DOHH2 (cell line): ENCODE measurements at regions not wholly inside any gene's neighbourhood (a gene's known extent, or its start where the extent isn't known, plus 50 kb on each side); places are given as distances from the start of the nearest gene placed in this dataset.
"Not testable (repeated sequence)": the region's sequence is repeated elsewhere in the genome, so short reads cannot be mapped to it uniquely, and the experiment has no call there.

Source experiments
- EZH2phosphoT487 ChIP-seq: fragments of 200-600 bp; sonication (generic); IDR thresholded peaks from 2 replicates; pipeline ENCODE4 v1.6.1; 2017; ENCODE audit warnings: borderline replicate concordance, mild to moderate bottlenecking, antibody characterized with exemption, low read length, moderate library complexity, mixed read lengths
- TF ChIP-seq, protein P1 (sequence below): fragments of 200-600 bp; sonication (generic); IDR thresholded peaks from one replicate; pipeline ENCODE4 v1.5.1; 2014; ENCODE audit warnings: antibody characterized with exemption, mild to moderate bottlenecking, low read depth, low read length; ENCODE audit not compliant: poor library complexity, severe bottlenecking

DNA sequence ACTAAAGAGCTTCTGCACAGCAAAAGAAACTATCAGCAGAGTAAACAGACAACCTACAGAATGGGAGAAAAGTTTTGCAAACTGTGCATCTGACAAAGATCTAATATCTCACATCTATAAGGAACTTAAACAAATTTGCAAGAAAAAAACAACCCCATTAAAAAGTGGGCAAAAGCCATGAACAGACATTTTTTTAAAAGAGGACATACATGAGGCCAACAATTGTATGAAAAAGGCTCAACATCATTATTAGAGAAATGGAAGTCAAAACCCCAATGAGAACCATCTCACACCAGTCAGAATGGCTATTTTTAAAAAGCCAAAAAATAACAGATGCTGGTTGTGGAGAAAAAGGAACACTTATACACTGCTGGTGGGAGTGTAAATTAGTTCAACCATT lies 483.8 kb downstream of the ADCYAP1 start:
- TF ChIP-seq, protein P1, sequence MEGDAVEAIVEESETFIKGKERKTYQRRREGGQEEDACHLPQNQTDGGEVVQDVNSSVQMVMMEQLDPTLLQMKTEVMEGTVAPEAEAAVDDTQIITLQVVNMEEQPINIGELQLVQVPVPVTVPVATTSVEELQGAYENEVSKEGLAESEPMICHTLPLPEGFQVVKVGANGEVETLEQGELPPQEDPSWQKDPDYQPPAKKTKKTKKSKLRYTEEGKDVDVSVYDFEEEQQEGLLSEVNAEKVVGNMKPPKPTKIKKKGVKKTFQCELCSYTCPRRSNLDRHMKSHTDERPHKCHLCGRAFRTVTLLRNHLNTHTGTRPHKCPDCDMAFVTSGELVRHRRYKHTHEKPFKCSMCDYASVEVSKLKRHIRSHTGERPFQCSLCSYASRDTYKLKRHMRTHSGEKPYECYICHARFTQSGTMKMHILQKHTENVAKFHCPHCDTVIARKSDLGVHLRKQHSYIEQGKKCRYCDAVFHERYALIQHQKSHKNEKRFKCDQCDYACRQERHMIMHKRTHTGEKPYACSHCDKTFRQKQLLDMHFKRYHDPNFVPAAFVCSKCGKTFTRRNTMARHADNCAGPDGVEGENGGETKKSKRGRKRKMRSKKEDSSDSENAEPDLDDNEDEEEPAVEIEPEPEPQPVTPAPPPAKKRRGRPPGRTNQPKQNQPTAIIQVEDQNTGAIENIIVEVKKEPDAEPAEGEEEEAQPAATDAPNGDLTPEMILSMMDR: not testable (repeated sequence)
- TF ChIP-seq EZH2phosphoT487: not testable (repeated sequence)
